ENCODE measurements at regions not wholly inside any gene's neighbourhood (a gene's known extent, or its start where the extent isn't known, plus 50 kb on each side); places are given as distances from the start of the nearest gene placed in this dataset.
"Not testable (repeated sequence)": the region's sequence is repeated elsewhere in the genome, so short reads cannot be mapped to it uniquely, and the experiment has no call there.

- DNase-seq = no peak
Observed at GRCh38 chr12:111154147-111154834, 214.6 kb downstream of the PHETA1 start.

- DNase-seq = no peak
Observed at GRCh38 chr12:111152561-111152960, 216.3 kb downstream of the PHETA1 start.

DNA sequence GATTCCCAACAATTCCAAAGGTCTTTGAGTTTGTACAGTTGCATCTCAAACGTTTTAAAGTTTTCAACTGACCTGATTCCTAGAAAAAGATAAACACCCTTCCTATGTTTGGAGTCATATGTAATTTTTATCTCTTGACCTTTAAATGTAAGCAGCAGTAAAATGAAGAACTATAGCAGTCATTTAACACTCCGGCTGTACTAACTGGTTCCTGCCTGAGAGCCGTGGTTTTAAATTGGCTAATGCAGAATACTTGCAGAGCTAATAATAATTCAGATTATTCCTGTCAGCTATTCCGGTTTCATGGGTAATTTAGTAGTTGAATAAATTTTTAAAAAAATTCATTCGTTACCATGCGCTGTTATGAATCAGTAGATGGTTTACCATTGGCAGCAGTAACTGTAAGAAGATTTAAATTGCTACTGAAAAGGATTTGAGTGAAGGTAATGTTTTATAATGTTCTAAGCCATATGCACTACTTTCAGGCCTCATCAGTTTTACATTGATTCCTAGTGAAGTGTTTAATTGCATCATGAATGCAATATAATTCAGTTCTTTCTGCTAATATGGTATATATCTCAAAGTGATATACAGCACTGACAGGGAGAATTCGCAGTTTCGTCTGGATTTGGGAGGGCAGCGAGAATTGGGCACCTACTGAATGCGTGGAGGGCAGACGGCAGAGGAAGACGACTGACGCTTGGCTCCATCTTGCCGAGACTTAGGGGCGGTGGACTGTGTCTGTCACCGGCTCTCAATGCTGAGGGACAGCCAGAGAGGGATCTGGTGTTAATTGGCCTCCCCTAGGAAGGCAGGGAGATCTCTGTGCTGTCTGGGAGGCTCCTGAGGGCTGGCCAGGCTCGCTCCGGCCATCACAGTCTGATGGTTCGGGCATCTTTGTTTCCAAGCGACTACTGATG is 217.7 kb downstream of the PHETA1 start:
- no peak for DNase-seq

DNA sequence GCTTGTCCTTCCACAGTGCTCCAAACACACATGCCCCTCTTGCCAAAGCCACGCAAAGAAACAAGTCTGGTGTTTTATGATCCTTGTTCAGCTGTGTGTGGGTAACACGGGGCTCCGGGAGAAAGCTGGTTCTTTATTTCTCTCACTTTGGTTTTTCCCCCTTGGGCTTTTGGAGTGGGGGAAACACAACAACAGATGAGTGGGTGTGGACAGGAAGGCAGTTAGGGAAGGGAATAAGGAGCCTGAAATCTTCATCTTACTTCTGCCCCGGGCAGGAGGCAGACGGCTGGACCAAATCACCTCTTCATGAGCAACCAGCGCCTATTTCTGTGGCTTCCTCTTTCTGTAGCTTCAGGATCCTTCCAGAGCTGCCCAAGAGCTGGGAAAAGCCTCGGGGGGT is 218.5 kb downstream of the PHETA1 start:
- DNase-seq = no peak

DNA sequence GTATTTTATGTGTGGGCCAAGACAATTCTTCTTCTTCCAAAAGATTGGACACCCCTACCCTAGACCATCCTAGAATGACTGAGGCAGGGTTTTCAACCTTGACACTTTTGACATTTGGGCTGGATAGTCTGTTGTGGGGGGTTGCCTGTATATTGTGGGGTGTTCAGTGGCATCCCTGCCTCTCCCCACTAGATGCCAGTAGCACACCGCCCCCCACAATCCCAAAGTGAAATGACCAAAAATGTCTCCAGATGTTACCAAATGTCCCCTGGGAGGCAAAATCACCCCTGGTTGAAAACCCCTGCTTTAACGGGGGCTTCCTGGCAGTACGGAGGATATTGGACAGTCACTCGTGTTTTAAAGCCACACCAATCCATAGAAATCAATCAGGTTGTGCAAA is 219.6 kb downstream of the PHETA1 start:
- DNase-seq = no peak

DNA sequence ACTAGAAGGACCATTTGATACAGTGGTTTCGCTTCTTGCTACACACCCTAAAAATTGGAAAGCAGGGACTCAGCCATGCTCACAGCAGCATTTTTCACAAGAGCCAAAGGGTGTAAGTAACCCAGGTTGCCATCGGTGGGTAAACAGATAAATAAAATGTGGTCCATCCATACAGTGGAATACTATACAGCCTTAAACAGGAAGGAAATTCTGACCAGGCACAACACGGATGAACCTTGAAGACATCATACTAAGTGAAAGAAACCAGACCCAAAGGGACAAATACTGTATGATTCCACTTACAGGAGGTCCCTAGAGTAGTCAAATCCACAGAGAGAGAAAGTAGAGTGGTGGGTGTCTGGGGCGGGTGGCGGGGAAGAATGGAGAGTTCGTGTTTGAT is 220.9 kb downstream of the PHETA1 start:
- DNase-seq = no peak

- no peak for DNase-seq
Observed at GRCh38 chr12:111143271-111143670, 222.9 kb upstream of the MYL2 start.

GRCh38 chr12:111141205-111141604 is 220.8 kb upstream of the MYL2 start:
- no peak for DNase-seq

DNA sequence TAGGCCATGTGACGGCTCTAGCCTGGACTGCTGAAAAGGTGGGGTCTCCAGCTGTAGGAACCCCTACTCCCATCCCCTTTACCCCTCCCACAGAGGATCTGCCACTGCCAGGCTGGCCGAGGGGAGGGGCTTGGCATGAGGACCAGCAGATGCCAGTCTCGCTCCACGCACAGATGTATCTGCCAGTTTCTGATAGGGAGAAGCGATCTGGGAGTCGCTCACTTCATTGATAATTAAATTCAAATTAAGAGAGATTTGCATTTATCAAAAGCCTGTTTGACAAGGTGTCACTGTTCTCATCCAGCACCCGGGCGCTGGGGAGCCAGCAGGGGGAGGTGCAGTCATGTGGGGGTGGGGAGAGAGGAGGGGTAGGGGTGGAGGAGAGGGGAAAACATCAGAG is 217.6 kb upstream of the MYL2 start:
- no peak for DNase-seq

DNA sequence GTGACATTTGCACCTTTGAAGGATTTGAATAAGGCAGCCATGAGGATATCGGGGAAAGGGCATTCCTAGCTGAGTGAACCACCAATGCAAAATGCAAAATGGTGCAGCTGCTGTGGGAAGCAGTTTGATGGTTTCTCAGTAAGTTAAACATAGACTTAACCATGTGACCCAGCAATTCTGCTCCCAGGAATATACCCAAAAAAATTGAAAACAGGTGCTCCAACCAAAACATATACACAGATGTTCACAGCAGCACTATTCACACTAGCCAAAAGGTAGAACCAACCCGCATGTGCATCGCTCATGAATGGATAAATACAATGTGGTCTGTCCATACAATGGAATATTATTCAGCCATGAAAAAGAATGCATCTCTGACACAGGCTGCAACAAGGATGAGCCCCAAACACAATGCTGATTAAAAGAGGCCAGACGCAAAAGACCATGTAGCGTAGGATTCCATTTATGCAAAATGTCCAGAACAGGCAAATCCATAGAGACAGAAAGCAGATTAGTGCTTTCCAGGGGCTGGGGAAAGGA is 215.0 kb upstream of the MYL2 start:
- DNase-seq = no peak

DNA sequence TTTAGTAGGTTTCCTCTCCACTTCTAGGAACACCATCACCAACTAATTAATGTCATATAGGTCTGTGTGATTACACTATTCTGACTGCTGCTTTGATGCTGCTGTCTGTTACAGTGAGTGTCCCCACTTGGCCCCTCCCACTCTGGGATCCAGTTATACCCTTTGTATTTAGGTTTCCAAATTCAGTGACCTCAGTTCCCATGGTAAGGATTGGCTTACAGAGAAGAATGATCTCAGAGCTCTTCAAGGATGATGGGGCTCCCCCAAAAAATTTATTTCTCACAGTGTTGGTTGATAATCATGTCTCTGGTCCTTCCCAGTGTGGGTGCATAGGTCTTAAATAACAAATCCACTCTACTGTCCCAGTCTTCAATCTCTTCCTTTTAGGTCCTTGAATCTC is 210.0 kb upstream of the MYL2 start:
- DNase-seq = no peak

DNA sequence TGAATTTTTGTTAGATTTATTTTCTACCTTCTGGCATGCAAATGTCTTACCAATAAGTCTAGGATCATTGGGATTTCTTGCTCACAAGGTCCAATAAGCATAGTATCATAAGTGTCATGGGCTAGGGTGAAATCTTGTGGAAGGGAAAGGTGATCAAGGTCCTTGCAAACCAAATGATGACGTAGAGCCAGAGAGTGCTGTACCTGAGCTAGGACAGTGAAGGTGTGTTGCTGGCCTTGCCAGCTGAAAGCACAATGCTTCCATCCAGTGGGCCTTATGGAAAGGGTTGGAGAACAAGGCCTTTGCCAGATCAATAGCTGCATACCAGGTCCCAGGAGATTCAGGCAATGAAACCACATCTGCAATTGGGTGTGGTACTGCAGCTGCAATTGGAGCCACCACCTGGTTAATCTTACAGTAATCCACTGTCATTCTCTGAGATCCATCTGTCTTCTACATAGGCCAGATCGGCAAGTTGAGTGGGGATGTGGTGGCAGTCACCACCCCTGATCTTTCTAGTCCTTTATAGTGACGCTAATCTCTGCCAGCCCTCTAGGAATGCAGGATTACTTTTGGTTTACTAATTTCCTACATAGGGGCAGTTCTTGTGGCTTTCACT is 208.9 kb upstream of the MYL2 start:
- DNase-seq = no peak

GRCh38 chr12:111126331-111126730 is 206.0 kb upstream of the MYL2 start:
- DNase-seq = no peak

GRCh38 chr12:111124183-111124582 is 203.8 kb upstream of the MYL2 start:
- no peak for DNase-seq

GRCh38 chr12:111123390-111123789 is 203.0 kb upstream of the MYL2 start:
- no peak for DNase-seq

DNA sequence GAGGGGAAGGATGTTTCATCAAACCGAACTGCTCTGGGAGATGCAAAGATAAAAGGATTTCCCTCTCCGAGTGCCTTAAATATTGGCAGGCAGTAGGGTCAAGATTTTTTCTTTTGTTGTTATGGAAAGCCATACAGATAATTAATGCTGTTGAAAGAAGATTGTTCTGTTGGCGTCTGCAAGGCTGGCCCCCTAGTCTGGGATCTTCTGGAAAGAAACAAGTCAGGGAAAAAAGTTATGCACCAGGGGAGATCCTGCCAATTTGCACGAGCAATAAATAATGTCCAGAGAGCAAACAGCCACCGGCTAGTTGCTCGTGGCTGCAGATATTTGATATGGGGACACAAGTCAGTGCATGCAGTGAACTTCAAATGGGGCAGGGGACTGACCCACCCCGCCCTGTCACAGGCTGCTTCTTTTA is 202.1 kb upstream of the MYL2 start:
- no peak for DNase-seq

- no peak for DNase-seq
Observed at GRCh38 chr12:111121840-111122239, 201.5 kb upstream of the MYL2 start.

- no peak for DNase-seq
Observed at GRCh38 chr12:111120578-111120977, 200.2 kb upstream of the MYL2 start.

DNA sequence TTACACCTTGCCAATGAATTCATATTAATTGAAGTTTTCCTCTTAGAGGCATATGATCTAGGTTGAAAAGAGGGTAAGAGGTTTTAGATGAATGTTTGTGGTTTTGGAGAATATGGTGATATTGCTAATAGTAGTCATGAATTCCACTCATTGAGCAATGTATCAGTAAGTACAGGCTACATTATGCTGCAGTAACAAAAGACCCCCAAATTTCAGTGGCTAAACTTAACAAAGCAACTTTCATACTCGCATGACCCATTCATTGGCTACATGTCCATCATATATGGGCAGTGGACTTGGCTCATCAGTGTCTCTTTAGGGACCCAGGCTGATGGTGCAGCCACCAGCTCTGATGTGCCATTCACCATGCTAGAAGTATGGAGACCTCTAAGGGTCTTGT is 196.6 kb upstream of the MYL2 start:
- DNase-seq = no peak

GRCh38 chr12:111113313-111113712 is 192.9 kb upstream of the MYL2 start:
- DNase-seq = not testable (repeated sequence)

DNA sequence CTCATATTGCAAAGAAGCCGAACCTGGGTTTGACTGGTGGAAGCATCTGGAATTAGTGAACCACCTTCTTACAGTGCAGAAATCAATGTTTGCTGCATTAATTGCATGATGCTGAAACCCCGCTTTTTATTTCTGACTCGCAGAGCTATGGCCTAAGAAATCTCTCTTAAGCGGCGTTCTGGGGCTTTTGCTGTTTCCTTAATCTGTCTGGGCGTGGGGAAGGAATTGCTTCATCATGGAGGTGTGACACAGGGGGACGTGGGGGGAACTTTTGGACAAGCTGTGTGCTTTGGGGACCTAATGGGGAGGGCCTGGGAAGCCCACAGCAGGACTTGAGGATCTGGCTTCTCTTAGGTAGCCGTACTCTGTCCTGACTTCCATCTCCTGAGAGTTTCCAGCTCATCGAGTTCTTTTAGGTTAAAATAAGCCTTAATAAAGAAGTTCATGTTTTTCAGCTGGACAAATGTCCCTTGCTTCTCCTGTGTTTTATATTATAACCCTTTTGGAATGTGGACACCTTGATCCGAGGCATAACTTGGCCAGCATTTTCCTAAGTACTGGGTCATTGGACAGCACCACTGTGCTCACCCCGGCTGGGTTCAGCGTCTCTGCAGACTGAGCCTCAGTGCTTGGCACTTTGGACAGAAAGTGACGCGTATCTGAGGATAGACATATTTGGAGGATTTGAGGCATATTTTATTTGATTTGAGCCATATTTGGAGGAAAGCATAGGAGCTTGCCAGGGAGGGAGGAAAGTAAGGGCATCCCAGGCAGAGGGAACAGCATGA is 192.1 kb upstream of the MYL2 start:
- no peak for DNase-seq

DNA sequence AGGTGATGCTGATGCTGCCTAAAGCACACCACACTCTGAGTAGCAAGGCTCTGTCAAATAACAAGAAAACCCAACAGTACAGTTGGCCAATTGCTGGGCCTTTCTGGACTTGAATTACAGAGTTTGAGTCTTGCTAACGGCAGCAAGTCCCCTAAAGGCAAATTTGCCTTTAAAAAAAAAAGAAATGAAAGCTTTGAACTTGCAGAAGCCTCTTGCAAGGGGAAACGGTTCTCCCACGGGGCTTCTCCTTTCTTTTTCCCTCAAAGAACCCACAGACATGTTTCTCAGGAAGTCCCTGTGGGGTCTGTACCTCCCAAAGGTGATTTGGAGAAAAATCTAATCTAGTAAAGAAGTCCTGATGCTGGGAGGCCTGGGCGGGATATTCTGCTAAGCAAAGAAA is 191.3 kb upstream of the MYL2 start:
- no peak for DNase-seq
